GM06990 (cell line): ENCODE measurements at regions not wholly inside any gene's neighbourhood (a gene's known extent, or its start where the extent isn't known, plus 50 kb on each side); places are given as distances from the start of the nearest gene placed in this dataset.

Experiments
- DNase-seq: peaks from one replicate; pipeline ENCODE4 v3.0.0-alpha.2; 2011; ENCODE audit not compliant: insufficient read length; ENCODE audit errors: extremely low read depth
- H3K27me3 ChIP-seq: replicated peaks from 2 replicates; pipeline ENCODE4 v1.6.0; 2011; ENCODE audit warnings: low read length; ENCODE audit not compliant: control insufficient read depth, insufficient read depth
- H3K36me3 ChIP-seq: 2 replicates; pipeline ENCODE4 v1.5.1; 2011; ENCODE audit warnings: low read length; ENCODE audit not compliant: control insufficient read depth, insufficient read depth
- H3K4me3 ChIP-seq: replicated peaks from 2 replicates; pipeline ENCODE4 v1.5.1; 2011; ENCODE audit warnings: low read depth, mild to moderate bottlenecking, control low read depth, low read length
- TF ChIP-seq, protein P1 (sequence below): IDR thresholded peaks from 2 replicates; pipeline ENCODE4 v1.5.1; 2011; ENCODE audit warnings: low read length, control low read depth, mild to moderate bottlenecking, inconsistent platforms; ENCODE audit not compliant: insufficient read depth, poor library complexity, severe bottlenecking

DNA sequence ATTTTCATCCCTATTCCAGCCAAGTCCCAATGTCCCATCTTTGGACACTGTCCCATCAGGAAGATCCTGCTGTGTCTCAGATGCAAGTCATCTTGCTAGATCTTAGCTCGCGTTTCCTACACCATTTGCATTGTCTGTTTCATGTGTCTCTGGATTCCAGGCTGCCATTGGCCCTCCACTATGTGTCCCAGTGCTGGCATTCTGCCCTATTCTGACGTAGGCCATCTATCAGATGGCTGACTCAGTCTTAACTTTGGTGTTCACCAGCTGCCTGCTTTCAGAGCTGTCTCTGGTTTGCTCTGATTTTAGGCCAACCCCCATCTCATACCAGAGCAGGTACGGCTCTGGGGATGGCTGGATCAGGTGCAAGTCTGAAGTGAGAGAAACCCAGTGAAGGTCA is 300.9 kb upstream of the ASIC2 start:
- no peak overlapping the region for H3K4me3 ChIP-seq
- no peaks in the 10 kb centered on the region; the same call in 1 of the 2 replicates for H3K27me3 ChIP-seq
- no peak for DNase-seq
- no peaks in the 10 kb centered on the region for H3K36me3 ChIP-seq
- TF ChIP-seq, protein P1, sequence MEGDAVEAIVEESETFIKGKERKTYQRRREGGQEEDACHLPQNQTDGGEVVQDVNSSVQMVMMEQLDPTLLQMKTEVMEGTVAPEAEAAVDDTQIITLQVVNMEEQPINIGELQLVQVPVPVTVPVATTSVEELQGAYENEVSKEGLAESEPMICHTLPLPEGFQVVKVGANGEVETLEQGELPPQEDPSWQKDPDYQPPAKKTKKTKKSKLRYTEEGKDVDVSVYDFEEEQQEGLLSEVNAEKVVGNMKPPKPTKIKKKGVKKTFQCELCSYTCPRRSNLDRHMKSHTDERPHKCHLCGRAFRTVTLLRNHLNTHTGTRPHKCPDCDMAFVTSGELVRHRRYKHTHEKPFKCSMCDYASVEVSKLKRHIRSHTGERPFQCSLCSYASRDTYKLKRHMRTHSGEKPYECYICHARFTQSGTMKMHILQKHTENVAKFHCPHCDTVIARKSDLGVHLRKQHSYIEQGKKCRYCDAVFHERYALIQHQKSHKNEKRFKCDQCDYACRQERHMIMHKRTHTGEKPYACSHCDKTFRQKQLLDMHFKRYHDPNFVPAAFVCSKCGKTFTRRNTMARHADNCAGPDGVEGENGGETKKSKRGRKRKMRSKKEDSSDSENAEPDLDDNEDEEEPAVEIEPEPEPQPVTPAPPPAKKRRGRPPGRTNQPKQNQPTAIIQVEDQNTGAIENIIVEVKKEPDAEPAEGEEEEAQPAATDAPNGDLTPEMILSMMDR = no peak

DNA sequence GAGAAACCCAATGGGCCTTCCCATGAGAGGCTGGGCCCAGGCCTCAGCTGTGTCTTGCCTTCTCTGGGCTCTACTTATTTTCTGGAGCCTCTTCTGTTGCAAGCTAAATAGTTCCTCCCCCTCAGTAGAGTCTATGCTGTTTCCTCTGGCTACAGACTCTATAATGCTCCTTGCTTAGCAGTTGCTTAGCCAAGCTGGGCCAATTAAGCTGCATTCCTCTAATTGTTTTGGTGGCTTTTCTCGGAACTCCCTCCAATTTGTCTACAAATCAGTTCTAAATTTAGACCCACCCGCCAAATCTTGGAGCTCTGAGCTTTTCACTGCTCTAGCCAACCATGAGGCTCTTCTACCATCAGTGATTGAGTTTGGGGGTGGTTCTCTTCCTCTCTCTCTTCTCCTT is 302.7 kb upstream of the ASIC2 start:
- TF ChIP-seq, protein P1 = no peak
- H3K36me3 ChIP-seq = no peaks in the 10 kb centered on the region
- no peak for DNase-seq
- no peak overlapping the region for H3K4me3 ChIP-seq
- H3K27me3 ChIP-seq = no peaks in the 10 kb centered on the region; the same call in 1 of the 2 replicates

DNA sequence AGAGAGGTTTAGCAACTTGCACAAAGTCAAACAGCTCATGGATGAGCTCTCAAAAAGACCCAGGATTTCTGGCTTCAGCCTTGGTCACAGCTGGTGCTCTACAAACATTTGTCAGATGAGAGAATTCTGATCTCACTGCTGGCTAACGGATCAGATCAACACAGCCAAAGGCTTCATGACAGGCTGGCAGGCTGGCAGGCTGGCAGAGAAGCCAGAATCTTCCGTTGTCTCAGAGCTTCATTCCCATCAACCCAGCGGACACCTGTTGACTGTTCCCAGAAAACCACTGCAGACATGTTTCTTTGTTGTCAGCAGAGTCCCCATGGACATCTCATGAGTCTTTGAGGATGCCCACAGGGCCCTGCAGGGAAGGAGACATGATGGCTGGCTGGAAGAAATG is 303.8 kb upstream of the ASIC2 start:
- H3K27me3 ChIP-seq = no peaks in the 10 kb centered on the region; the same call in 1 of the 2 replicates
- no peak for DNase-seq
- H3K36me3 ChIP-seq = no peaks in the 10 kb centered on the region
- TF ChIP-seq, protein P1 = no peak
- no peak overlapping the region for H3K4me3 ChIP-seq

DNA sequence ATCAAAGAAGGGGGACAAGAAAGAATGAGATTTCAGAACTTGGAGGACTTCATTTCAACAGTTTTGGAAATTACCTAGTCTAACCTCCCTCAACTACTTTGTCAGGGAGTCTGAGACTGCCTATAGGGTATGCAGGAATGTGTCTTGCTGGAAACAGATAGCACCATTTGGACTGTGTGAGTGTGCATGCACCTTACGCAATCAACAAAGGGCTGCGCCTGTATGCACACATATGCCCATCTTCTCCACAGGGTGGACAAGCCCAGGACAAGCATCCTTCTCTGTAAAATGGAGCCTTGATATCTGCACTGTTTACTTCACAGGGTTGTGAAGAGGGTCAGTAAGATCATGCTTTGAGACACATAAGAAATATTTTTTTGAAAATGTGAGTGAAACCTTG is 305.7 kb upstream of the ASIC2 start:
- no peak overlapping the region for H3K4me3 ChIP-seq
- H3K36me3 ChIP-seq = no peaks in the 10 kb centered on the region
- TF ChIP-seq, protein P1 = no peak
- no peak for DNase-seq
- no peaks in the 10 kb centered on the region; the same call in 1 of the 2 replicates for H3K27me3 ChIP-seq

DNA sequence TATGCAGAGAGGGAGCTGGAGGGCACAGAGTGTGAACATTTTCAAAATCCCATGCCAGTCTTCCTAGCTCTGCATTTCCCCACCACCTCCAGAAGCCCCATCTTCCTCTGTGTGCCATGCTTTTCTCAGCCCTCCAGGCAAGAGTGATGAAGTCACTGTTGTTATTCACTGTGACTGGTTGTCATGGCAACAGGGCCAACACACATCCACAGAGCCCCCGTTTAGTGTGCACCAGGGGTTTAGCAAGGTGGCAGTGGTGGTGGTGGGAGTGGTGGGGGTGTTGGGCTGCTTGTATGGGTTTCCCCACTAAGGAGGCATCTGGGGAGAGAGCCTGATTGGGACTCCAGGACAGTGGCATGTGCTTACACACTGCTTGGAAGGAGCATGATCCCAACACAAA is 309.9 kb upstream of the ASIC2 start:
- Histone ChIP-seq H3K27me3 (peaks cover 1% of the 10 kb centered on the region; the same call in 1 of the 2 replicates), H3K36me3 (no peaks in the 10 kb centered on the region), H3K4me3 (no peak overlapping the region)
- DNase-seq = no peak
- TF ChIP-seq, protein P1 = no peak

DNA sequence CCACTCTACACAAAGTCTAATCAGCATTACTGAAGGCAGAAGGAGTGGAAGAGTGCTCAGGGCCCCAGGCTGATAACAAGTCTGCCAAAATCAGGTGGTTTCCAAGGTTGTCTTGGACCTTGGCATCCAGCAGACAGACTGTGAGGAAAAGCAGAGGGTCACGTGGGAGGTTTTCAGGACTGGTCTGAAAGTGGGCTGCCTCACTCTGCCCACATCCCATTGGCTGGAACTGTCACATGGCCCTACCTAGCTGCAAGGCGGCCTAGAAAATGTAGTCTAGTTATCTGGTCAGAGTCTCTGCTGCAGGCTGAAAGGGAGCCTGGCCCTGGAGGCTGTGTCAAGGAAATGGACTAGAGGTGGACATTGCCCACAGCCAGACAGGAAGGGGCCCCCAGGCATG is 310.7 kb upstream of the ASIC2 start:
- H3K36me3 ChIP-seq = no peaks in the 10 kb centered on the region
- peaks cover 1% of the 10 kb centered on the region; the same call in 1 of the 2 replicates for H3K27me3 ChIP-seq
- TF ChIP-seq, protein P1 = no peak
- no peak for DNase-seq
- no peak overlapping the region for H3K4me3 ChIP-seq
